ENCODE measurements at regions not wholly inside any gene's neighbourhood (a gene's known extent, or its start where the extent isn't known, plus 50 kb on each side); places are given as distances from the start of the nearest gene placed in this dataset.

DNA sequence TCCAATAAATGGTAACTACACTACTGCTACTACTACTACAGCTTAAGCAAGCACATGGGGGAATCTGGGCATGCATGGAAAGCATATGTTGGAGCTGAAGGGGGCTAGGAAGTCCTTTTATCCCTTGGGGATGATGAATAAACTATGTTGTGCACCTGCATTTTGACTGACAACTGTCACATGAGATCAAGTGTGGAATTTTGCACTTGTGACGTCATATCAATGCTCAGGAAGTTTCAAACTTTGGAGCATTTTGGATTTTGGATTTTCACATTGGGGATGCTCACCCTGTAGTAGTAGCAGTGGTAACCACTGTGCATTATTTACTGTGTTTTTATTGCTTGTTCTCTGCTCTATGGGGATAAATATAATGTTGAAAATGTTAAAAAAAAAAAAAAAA, 100.5 kb upstream of the SMAD1 start:
- Histone ChIP-seq H3K27me3 (ENCODE audit: insufficient read depth, low read length, poor library complexity, severe bottlenecking) (no peaks in the 10 kb centered on the region), H3K79me2 (ENCODE audit: insufficient read depth, low read length) (no peaks in the 10 kb centered on the region), H3K4me2 (ENCODE audit: low read depth, low read length, poor library complexity, severe bottlenecking) (no peak overlapping the region), H3K4me1 (ENCODE audit: insufficient read depth, low read length, poor library complexity, severe bottlenecking) (no peaks in the 10 kb centered on the region), H3K9ac (ENCODE audit: low read depth, low read length, poor library complexity, severe bottlenecking) (no peak overlapping the region), H3F3A (ENCODE audit: low read depth) (no peaks in the 10 kb centered on the region), H3K9me3 (ENCODE audit: insufficient read depth, low read depth, low read length) (no peaks in the 10 kb centered on the region; the same call in 1 of the 2 replicates), H4K20me1 (ENCODE audit: insufficient read depth, low read length, poor library complexity, severe bottlenecking) (no peaks in the 10 kb centered on the region), H3K9me2 (replicated peaks; ENCODE audit: low read depth, low read length) (no peaks in the 10 kb centered on the region), H2AFZ (ENCODE audit: low read length) (no peak overlapping the region), H3K36me3 (ENCODE audit: insufficient read depth, low read length) (no peaks in the 10 kb centered on the region), H3K4me3 (ENCODE audit: low read length, poor library complexity, severe bottlenecking) (no peak overlapping the region)
- TF ChIP-seq, protein P1, sequence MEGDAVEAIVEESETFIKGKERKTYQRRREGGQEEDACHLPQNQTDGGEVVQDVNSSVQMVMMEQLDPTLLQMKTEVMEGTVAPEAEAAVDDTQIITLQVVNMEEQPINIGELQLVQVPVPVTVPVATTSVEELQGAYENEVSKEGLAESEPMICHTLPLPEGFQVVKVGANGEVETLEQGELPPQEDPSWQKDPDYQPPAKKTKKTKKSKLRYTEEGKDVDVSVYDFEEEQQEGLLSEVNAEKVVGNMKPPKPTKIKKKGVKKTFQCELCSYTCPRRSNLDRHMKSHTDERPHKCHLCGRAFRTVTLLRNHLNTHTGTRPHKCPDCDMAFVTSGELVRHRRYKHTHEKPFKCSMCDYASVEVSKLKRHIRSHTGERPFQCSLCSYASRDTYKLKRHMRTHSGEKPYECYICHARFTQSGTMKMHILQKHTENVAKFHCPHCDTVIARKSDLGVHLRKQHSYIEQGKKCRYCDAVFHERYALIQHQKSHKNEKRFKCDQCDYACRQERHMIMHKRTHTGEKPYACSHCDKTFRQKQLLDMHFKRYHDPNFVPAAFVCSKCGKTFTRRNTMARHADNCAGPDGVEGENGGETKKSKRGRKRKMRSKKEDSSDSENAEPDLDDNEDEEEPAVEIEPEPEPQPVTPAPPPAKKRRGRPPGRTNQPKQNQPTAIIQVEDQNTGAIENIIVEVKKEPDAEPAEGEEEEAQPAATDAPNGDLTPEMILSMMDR (conservative IDR thresholded peaks at IDR 0.05; ENCODE audit: low read length) = no peak
- no peak for TF ChIP-seq EZH2phosphoT487 (IDR thresholded peaks at IDR 0.05; ENCODE audit: borderline replicate concordance)

DNA sequence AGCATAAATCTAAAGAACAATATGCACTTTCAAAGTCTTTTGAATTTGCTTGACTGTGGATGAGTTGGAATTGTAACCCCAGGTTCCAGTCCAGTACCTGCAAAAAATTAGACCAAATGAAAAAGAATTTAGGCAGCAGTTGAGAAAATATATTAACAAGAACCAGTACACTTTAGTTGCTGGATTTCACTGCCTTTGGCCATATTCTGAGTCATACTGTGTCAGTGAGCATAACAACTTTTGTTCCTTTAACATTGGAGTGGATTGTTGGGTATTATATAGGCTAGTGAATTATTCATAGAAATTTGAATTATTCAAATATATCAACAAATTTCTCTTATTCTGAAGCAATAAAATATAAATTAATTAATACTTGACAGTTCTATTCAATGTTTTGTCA, 101.5 kb upstream of the SMAD1 start:
- no peak for TF ChIP-seq EZH2phosphoT487 (IDR thresholded peaks at IDR 0.05; ENCODE audit: borderline replicate concordance)
- TF ChIP-seq, protein P1 (conservative IDR thresholded peaks at IDR 0.05; ENCODE audit: low read length) = no peak
- Histone ChIP-seq H3F3A (ENCODE audit: low read depth) (no peaks in the 10 kb centered on the region), H3K4me3 (ENCODE audit: low read length, poor library complexity, severe bottlenecking) (no peak overlapping the region), H3K27me3 (ENCODE audit: insufficient read depth, low read length, poor library complexity, severe bottlenecking) (no peaks in the 10 kb centered on the region), H3K9me2 (replicated peaks; ENCODE audit: low read depth, low read length) (no peaks in the 10 kb centered on the region), H3K4me2 (ENCODE audit: low read depth, low read length, poor library complexity, severe bottlenecking) (no peak overlapping the region), H4K20me1 (ENCODE audit: insufficient read depth, low read length, poor library complexity, severe bottlenecking) (no peaks in the 10 kb centered on the region), H3K9ac (ENCODE audit: low read depth, low read length, poor library complexity, severe bottlenecking) (no peak overlapping the region), H3K4me1 (ENCODE audit: insufficient read depth, low read length, poor library complexity, severe bottlenecking) (no peaks in the 10 kb centered on the region), H3K36me3 (ENCODE audit: insufficient read depth, low read length) (no peaks in the 10 kb centered on the region), H3K9me3 (ENCODE audit: insufficient read depth, low read depth, low read length) (no peaks in the 10 kb centered on the region; the same call in 1 of the 2 replicates), H2AFZ (ENCODE audit: low read length) (no peak overlapping the region), H3K79me2 (ENCODE audit: insufficient read depth, low read length) (no peaks in the 10 kb centered on the region)

DNA sequence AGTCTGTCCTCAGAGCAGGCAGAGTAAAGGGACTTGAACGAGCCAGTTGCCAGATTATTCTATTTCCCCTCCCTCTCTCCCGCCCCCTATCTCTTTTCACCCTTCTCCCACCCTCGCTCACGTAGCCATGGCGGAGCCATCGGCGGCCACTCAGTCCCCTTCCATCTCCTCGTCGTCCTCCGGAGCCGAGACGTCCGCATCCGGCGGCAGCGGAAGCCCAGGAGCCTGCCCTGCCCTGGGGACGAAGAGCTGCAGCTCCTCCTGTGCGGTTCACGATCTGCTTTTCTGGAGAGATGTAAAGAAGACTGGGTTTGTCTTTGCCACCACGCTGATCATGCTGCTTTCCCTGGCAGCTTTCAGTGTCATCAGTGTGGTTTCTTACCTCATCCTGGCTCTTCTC, 106.2 kb upstream of the SMAD1 start:
- no peaks in the 10 kb centered on the region for H3K36me3 ChIP-seq (ENCODE audit: insufficient read depth, low read length)
- H2AFZ ChIP-seq (ENCODE audit: low read length) = no peak overlapping the region
- no peaks in the 10 kb centered on the region for H3K27me3 ChIP-seq (ENCODE audit: insufficient read depth, low read length, poor library complexity, severe bottlenecking)
- no peaks in the 10 kb centered on the region for H4K20me1 ChIP-seq (ENCODE audit: insufficient read depth, low read length, poor library complexity, severe bottlenecking)
- no peak overlapping the region for H3K9ac ChIP-seq (ENCODE audit: low read depth, low read length, poor library complexity, severe bottlenecking)
- H3K4me3 ChIP-seq (ENCODE audit: low read length, poor library complexity, severe bottlenecking) = no peak overlapping the region
- H3K4me2 ChIP-seq (ENCODE audit: low read depth, low read length, poor library complexity, severe bottlenecking) = no peak overlapping the region
- H3K79me2 ChIP-seq (ENCODE audit: insufficient read depth, low read length) = no peaks in the 10 kb centered on the region
- no peaks in the 10 kb centered on the region for H3K9me3 ChIP-seq (ENCODE audit: insufficient read depth, low read depth, low read length)
- TF ChIP-seq EZH2phosphoT487 (IDR thresholded peaks at IDR 0.05; ENCODE audit: borderline replicate concordance) = no peak
- TF ChIP-seq, protein P1 (conservative IDR thresholded peaks at IDR 0.05; ENCODE audit: low read length) = no peak
- no peaks in the 10 kb centered on the region for H3K4me1 ChIP-seq (ENCODE audit: insufficient read depth, low read length, poor library complexity, severe bottlenecking)
- H3F3A ChIP-seq (ENCODE audit: low read depth) = no peaks in the 10 kb centered on the region
- no peaks in the 10 kb centered on the region for H3K9me2 ChIP-seq (replicated peaks; ENCODE audit: low read depth, low read length)
